Activated CD4-positive, alpha-beta memory T cell treated with anti-CD3 and anti-CD28 coated beads for 36 hours (primary cell): ENCODE measurements at regions not wholly inside any gene's neighbourhood (a gene's known extent, or its start where the extent isn't known, plus 50 kb on each side); places are given as distances from the start of the nearest gene placed in this dataset.

Experiments used
- CTCF ChIA-PET: fragments of 350-600 bp; sonication (Branson Sonifier 250); formaldehyde crosslinking; loops from one replicate; lab custom pipeline; 2021; ENCODE audit warnings: antibody characterized with exemption, inconsistent platforms; lab: Charles Lee
- POLR2A ChIA-PET: fragments of 350-600 bp; sonication (Branson Sonifier 250); formaldehyde crosslinking; loops from one replicate; lab custom pipeline; 2021; ENCODE audit warnings: antibody characterized with exemption; lab: Charles Lee
- DNase-seq: peaks from one replicate; pipeline ENCODE4 v3.0.0-alpha.2; 2020
- H3K27ac Mint-ChIP-seq: one replicate; pipeline ENCODE4 v1.8.0; 2021; ENCODE audit warnings: mixed read lengths
- H3K27me3 Mint-ChIP-seq: one replicate; pipeline ENCODE4 v1.8.0; 2021; ENCODE audit warnings: mixed read lengths
- H3K36me3 Mint-ChIP-seq: one replicate; pipeline ENCODE4 v1.8.0; 2021; ENCODE audit warnings: mixed read lengths
- H3K4me1 Mint-ChIP-seq: one replicate; pipeline ENCODE4 v1.8.0; 2021; ENCODE audit warnings: low read depth, mixed read lengths
- H3K4me3 Mint-ChIP-seq: one replicate; pipeline ENCODE4 v1.8.0; 2021; ENCODE audit warnings: mild to moderate bottlenecking, mixed read lengths
- H3K9me3 Mint-ChIP-seq: one replicate; pipeline ENCODE4 v1.8.0; 2021; ENCODE audit warnings: mixed read lengths
- intact Hi-C: fragments of 100-400 bp; cut with micrococcal nuclease; formaldehyde crosslinking; loops from one replicate; pipeline ENCODE4 v1.15.1; 2023

DNA sequence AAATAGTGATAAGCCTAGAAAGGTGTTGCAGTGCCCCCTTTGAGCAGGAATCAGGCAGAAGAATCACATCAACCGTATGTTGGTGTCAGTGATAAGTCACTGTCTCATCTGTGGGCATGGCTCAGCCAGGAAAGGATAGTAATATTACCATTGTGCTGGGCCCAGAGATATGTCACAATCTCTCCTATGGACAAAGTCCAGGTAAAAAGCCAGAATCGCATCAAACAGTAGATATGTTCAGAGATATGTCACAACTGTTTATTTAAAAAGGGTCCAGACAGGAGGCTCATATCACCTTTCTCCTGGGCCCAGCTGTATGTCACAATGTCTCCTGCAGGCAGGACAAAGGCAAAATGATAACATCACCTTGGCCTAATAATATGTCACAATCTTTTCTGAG, 241.4 kb downstream of the RPS4Y2 start:
- Mint-ChIP-seq H3K4me1 (peaks cover 28% of the 10 kb centered on the region), H3K9me3 (no peaks in the 10 kb centered on the region), H3K27me3 (no peaks in the 10 kb centered on the region), H3K36me3 (no peaks in the 10 kb centered on the region), H3K4me3 (no peak overlapping the region), H3K27ac (peak overlapping the region; percentile 56)
- POLR2A ChIA-PET = no interaction called here
- CTCF ChIA-PET = no interaction called here
- intact Hi-C loops = loop anchor here (10.0 kb wide), 5 partner anchors 87 to 1253 kb away; partner anchors contain the start of genes EIF1AY and KDM5D
- DNase-seq = no peak

GRCh38 chrY:20998016-20998415, 242.1 kb downstream of the RPS4Y2 start:
- Mint-ChIP-seq H3K27ac (peak overlapping the region; percentile 56), H3K4me3 (no peak overlapping the region), H3K9me3 (no peaks in the 10 kb centered on the region), H3K36me3 (no peaks in the 10 kb centered on the region), H3K27me3 (no peaks in the 10 kb centered on the region), H3K4me1 (peaks cover 31% of the 10 kb centered on the region)
- DNase-seq = peak; percentile 32
- intact Hi-C loops = loop anchor here (1.0 to 10.0 kb wide), 7 partner anchors 39 to 1253 kb away; partner anchors contain the start of genes EIF1AY and KDM5D
- CTCF ChIA-PET = interaction anchor here (0.8 kb wide), 1 partner anchor 29 kb away, joined by 3 read pairs; no protein-coding TSS in a partner anchor
- POLR2A ChIA-PET = no interaction called here

DNA sequence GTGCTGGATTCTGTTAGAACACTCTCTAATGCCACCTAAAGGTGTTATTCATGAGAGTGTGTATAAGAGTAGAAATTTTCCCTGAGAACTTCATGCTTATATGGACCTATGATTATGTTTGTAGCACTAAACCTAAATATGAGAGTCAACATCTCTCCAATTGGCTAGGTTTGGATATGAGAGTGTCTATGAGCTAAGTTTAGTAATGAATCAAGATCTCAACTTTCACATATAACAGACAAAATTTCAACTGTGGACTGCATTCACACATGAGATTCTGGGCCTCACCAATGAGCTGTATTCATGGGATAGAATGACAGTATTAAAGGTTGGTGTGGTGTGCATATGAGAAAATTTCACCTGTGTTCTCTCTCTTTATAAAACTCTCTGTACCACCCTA, 242.6 kb downstream of the RPS4Y2 start:
- intact Hi-C loops = loop anchor here (1.0 to 10.0 kb wide), 7 partner anchors 38 to 1254 kb away; partner anchors contain the start of genes EIF1AY and KDM5D
- Mint-ChIP-seq H3K36me3 (no peaks in the 10 kb centered on the region), H3K4me3 (no peak overlapping the region), H3K27me3 (no peaks in the 10 kb centered on the region), H3K9me3 (no peaks in the 10 kb centered on the region), H3K4me1 (peaks cover 35% of the 10 kb centered on the region), H3K27ac (no peak overlapping the region)
- POLR2A ChIA-PET = no interaction called here
- no peak for DNase-seq
- CTCF ChIA-PET = interaction anchor here (0.8 kb wide), 1 partner anchor 30 kb away, joined by 3 read pairs; no protein-coding TSS in a partner anchor

GRCh38 chrY:21001102-21001501, 245.2 kb downstream of the RPS4Y2 start:
- intact Hi-C loops = no loop called here
- H3K4me1 Mint-ChIP-seq = peaks cover 39% of the 10 kb centered on the region
- ChIA-PET POLR2A (no interaction called here), CTCF (interaction anchor here (0.5 kb wide), 1 partner anchor 109 kb away, joined by 4 read pairs; no protein-coding TSS in a partner anchor)
- H3K9me3 Mint-ChIP-seq = no peaks in the 10 kb centered on the region
- no peaks in the 10 kb centered on the region for H3K27me3 Mint-ChIP-seq
- no peak overlapping the region for H3K4me3 Mint-ChIP-seq
- no peaks in the 10 kb centered on the region for H3K36me3 Mint-ChIP-seq
- DNase-seq = no peak
- H3K27ac Mint-ChIP-seq = no peak overlapping the region

GRCh38 chrY:21003059-21003458, 247.2 kb downstream of the RPS4Y2 start:
- CTCF ChIA-PET = no interaction called here
- intact Hi-C loops = no loop called here
- DNase-seq = no peak
- H3K27ac Mint-ChIP-seq = no peak overlapping the region
- H3K36me3 Mint-ChIP-seq = no peaks in the 10 kb centered on the region
- POLR2A ChIA-PET = no interaction called here
- no peak overlapping the region for H3K4me3 Mint-ChIP-seq
- H3K9me3 Mint-ChIP-seq = peaks cover 5% of the 10 kb centered on the region
- H3K4me1 Mint-ChIP-seq = peaks cover 30% of the 10 kb centered on the region
- H3K27me3 Mint-ChIP-seq = no peaks in the 10 kb centered on the region

DNA sequence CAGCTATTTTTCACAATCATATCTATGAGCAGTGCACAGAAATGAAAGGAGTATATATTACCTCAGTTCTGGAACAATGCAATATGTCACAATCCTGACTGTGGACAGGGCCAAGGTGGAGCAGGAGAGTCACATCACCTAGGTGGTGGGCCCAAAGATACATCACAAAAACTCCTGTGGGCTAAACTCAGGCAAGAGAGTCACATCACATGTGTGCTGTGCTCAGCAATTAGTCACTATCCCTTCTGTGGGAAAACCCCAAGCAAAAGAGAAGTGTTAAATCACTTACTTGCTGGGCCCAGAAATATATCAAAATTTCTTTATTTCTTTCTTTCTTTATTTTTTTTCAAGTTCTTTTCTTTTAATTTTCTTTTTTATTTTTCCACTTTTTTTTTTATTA, 249.6 kb downstream of the RPS4Y2 start:
- DNase-seq = peak; percentile 22
- no peak overlapping the region for H3K27ac Mint-ChIP-seq
- ChIA-PET CTCF (no interaction called here), POLR2A (no interaction called here)
- peaks cover 21% of the 10 kb centered on the region for H3K4me1 Mint-ChIP-seq
- no peaks in the 10 kb centered on the region for H3K36me3 Mint-ChIP-seq
- peaks cover 9% of the 10 kb centered on the region for H3K9me3 Mint-ChIP-seq
- intact Hi-C loops = no loop called here
- no peak overlapping the region for H3K4me3 Mint-ChIP-seq
- no peaks in the 10 kb centered on the region for H3K27me3 Mint-ChIP-seq

DNA sequence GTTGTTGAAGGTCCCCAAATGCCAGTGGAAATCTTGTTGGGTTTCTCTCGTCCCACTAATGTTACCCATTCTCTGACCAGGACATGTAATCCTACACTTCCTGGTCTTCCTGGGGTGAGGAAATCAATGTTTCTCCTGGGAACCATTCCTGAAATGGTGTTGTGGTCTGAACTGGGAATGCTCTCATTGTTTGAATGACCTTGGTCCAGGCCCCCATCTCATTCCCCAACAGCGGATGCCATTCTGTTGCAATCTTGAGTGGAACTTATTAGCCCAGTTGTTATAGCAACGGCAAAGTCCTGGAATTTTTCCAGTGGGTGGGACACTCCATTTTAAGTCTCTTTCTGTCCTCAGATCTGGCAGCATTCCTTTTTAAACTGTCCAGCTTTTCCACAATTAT, 265.9 kb downstream of the RPS4Y2 start:
- Mint-ChIP-seq H3K4me3 (no peak overlapping the region), H3K27ac (no peak overlapping the region), H3K36me3 (no peaks in the 10 kb centered on the region), H3K27me3 (no peaks in the 10 kb centered on the region), H3K4me1 (peaks cover 38% of the 10 kb centered on the region), H3K9me3 (no peaks in the 10 kb centered on the region)
- intact Hi-C loops = loop anchor here (5.0 to 10.0 kb wide), 6 partner anchors 53 to 447 kb away; partner anchors contain the start of gene EIF1AY
- no peak for DNase-seq
- ChIA-PET POLR2A (no interaction called here), CTCF (no interaction called here)

- POLR2A ChIA-PET = no interaction called here
- Mint-ChIP-seq H3K36me3 (no peaks in the 10 kb centered on the region), H3K4me3 (no peak overlapping the region), H3K4me1 (peaks cover 38% of the 10 kb centered on the region), H3K9me3 (no peaks in the 10 kb centered on the region), H3K27me3 (no peaks in the 10 kb centered on the region), H3K27ac (peak overlapping the region; percentile 60)
- DNase-seq = peak; percentile 63
- CTCF ChIA-PET = no interaction called here
- intact Hi-C loops = loop anchor here (5.0 to 10.0 kb wide), 6 partner anchors 52 to 448 kb away; partner anchors contain the start of gene EIF1AY
These were observed 266.6 kb downstream of the RPS4Y2 start for GRCh38 chrY:21022326-21023044.

- ChIA-PET CTCF (no interaction called here), POLR2A (no interaction called here)
- Mint-ChIP-seq H3K9me3 (no peaks in the 10 kb centered on the region), H3K4me3 (no peak overlapping the region), H3K27ac (no peak overlapping the region), H3K4me1 (peaks cover 46% of the 10 kb centered on the region), H3K27me3 (no peaks in the 10 kb centered on the region), H3K36me3 (no peaks in the 10 kb centered on the region)
- intact Hi-C loops = loop anchor here (5.0 to 10.0 kb wide), 6 partner anchors 51 to 449 kb away; partner anchors contain the start of gene EIF1AY
- no peak for DNase-seq
These were observed 268.0 kb downstream of the RPS4Y2 start for GRCh38 chrY:21023906-21024305.

GRCh38 chrY:21028506-21028905, 272.6 kb downstream of the RPS4Y2 start:
- ChIA-PET POLR2A (no interaction called here), CTCF (no interaction called here)
- DNase-seq = peak; percentile 10
- Mint-ChIP-seq H3K36me3 (no peaks in the 10 kb centered on the region), H3K27ac (no peak overlapping the region), H3K9me3 (no peaks in the 10 kb centered on the region), H3K4me3 (no peak overlapping the region), H3K27me3 (no peaks in the 10 kb centered on the region), H3K4me1 (peaks cover 35% of the 10 kb centered on the region)
- intact Hi-C loops = loop anchor here (10.0 kb wide), 3 partner anchors 46 to 454 kb away; partner anchors contain the start of gene EIF1AY

DNA sequence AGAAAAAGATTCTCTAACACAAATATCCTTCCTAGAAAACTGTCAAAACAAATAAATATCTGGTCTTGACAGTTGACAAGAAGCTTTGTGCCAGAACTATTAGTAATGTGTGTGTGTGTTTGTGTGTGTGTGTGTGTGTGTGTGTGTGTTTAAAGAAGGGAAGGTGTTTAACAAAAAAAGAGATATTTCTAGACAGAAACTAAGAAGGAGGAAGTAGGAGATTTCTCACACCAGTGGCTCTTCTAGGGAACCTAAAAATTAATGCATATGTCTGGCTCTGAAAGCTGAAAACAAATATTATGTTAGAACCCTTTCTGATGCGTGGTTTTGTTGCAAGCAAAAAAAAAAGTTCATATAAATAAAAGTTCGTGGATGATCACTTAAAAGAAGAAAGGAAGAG, 277.5 kb downstream of the RPS4Y2 start:
- ChIA-PET POLR2A (no interaction called here), CTCF (no interaction called here)
- no peaks in the 10 kb centered on the region for H3K9me3 Mint-ChIP-seq
- H3K36me3 Mint-ChIP-seq = no peaks in the 10 kb centered on the region
- H3K27ac Mint-ChIP-seq = no peak overlapping the region
- no peak for DNase-seq
- intact Hi-C loops = no loop called here
- H3K4me1 Mint-ChIP-seq = peaks cover 44% of the 10 kb centered on the region
- no peak overlapping the region for H3K4me3 Mint-ChIP-seq
- H3K27me3 Mint-ChIP-seq = no peaks in the 10 kb centered on the region

DNA sequence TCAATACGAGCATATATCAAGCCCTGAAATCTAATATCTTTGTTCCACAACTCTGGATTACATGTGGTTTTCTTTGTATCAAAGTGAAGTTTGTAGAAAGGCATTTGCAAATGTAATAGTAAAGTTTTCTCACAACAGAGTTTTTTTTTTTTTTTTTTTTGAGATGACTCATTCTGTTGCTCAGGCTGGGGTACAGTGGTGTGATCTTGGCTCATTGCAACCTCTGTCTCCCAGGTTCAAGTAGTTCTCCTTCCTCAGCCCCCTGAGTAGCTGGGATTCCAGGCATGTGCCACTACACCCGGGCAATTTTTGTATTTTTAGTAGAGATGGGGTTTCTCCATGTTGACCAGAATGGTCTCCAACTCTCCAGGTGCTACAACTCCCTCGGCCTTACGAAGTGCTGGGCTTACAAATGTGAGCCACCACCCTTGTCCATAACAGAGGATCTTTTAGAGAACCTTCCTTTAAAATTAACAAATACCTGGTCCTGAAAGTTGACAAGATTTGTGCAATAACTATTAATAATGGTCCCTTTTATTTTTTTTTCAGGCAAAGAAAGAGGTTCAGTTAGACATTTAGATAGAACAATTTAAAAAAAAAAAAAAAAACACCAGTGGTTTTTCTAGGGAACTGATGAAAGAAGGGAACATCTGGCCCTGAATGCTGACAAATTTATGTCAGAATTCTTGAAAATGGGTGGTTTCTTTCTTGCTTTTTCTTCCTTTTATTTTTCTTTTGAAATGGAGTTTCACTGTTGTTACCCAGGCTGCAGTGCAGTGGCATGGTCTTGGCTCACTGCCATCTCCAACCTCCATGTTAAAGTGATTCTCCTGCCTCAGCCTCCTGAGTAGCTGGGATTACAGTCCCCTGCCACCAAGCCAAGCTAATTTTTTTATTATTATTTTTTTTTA, 278.5 kb downstream of the RPS4Y2 start:
- Mint-ChIP-seq H3K27me3 (no peaks in the 10 kb centered on the region), H3K4me3 (no peak overlapping the region), H3K36me3 (no peaks in the 10 kb centered on the region), H3K9me3 (no peaks in the 10 kb centered on the region), H3K27ac (peak overlapping the region; percentile 87), H3K4me1 (peaks cover 43% of the 10 kb centered on the region)
- ChIA-PET POLR2A (interaction anchor here (0.6 kb wide), 1 partner anchor 41 kb away, joined by 3 read pairs; no protein-coding TSS in a partner anchor), CTCF (interaction anchor here (0.7 kb wide), 1 partner anchor 1433 kb away, joined by 3 read pairs; no protein-coding TSS in a partner anchor)
- DNase-seq = peak; percentile 58
- intact Hi-C loops = no loop called here
